AG09309 (cell line): ENCODE measurements at regions not wholly inside any gene's neighbourhood (a gene's known extent, or its start where the extent isn't known, plus 50 kb on each side); places are given as distances from the start of the nearest gene placed in this dataset.

Experiments
- DNase-seq: peaks from one replicate; pipeline ENCODE4 v3.0.0-alpha.2; 2010; ENCODE audit warnings: low read depth
- H3K4me3 ChIP-seq: 2 replicates; pipeline ENCODE4 v1.5.1; 2011; ENCODE audit warnings: mild to moderate bottlenecking, low read depth, low read length, moderate library complexity; ENCODE audit not compliant: control insufficient read depth
- TF ChIP-seq, protein P1 (sequence below): IDR thresholded peaks from 2 replicates; pipeline ENCODE4 v1.5.1; 2011; ENCODE audit warnings: mild to moderate bottlenecking, low read depth, low read length, inconsistent platforms; ENCODE audit not compliant: insufficient read depth, control insufficient read depth; ENCODE audit errors: missing control alignments

DNA sequence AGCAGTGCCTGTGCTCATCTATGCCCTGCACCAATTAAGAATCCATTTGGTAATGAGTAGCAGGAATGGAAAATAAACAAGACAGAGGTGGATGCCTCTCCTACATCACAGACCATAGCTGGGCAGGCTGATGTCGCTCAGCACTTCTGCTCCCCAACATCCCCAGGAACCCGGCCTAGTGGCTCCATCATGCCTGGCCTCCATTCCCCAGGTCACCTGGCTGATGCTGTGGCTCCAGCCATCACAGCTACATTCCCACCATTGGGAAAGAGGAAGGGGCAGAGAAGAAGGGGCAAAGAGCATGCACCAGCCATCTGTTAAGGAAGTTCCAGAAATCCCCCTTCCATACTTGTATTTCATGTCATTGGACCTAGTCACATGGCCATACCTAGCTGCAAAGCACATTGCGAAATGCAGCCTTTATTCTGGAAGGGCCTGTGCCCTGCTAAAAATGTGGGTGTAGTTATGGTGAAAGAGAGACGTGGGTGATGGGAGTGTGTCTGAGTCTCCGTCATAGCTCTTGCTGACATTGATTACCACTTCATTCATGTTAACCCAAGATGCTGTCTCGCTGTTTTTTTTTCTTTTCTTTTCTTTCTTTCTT is 86.1 kb upstream of the ADAMTS2 start:
- H3K4me3 ChIP-seq: no peak overlapping the region
- TF ChIP-seq, protein P1, sequence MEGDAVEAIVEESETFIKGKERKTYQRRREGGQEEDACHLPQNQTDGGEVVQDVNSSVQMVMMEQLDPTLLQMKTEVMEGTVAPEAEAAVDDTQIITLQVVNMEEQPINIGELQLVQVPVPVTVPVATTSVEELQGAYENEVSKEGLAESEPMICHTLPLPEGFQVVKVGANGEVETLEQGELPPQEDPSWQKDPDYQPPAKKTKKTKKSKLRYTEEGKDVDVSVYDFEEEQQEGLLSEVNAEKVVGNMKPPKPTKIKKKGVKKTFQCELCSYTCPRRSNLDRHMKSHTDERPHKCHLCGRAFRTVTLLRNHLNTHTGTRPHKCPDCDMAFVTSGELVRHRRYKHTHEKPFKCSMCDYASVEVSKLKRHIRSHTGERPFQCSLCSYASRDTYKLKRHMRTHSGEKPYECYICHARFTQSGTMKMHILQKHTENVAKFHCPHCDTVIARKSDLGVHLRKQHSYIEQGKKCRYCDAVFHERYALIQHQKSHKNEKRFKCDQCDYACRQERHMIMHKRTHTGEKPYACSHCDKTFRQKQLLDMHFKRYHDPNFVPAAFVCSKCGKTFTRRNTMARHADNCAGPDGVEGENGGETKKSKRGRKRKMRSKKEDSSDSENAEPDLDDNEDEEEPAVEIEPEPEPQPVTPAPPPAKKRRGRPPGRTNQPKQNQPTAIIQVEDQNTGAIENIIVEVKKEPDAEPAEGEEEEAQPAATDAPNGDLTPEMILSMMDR: no peak
- no peak for DNase-seq

GRCh38 chr5:179430193-179431175 is 85.2 kb upstream of the ADAMTS2 start:
- no peak overlapping the region for H3K4me3 ChIP-seq
- TF ChIP-seq, protein P1: no peak
- no peak for DNase-seq

- TF ChIP-seq, protein P1: no peak
- H3K4me3 ChIP-seq: no peak overlapping the region
- DNase-seq: no peak
Observed at GRCh38 chr5:179427676-179428056, 82.4 kb upstream of the ADAMTS2 start.

DNA sequence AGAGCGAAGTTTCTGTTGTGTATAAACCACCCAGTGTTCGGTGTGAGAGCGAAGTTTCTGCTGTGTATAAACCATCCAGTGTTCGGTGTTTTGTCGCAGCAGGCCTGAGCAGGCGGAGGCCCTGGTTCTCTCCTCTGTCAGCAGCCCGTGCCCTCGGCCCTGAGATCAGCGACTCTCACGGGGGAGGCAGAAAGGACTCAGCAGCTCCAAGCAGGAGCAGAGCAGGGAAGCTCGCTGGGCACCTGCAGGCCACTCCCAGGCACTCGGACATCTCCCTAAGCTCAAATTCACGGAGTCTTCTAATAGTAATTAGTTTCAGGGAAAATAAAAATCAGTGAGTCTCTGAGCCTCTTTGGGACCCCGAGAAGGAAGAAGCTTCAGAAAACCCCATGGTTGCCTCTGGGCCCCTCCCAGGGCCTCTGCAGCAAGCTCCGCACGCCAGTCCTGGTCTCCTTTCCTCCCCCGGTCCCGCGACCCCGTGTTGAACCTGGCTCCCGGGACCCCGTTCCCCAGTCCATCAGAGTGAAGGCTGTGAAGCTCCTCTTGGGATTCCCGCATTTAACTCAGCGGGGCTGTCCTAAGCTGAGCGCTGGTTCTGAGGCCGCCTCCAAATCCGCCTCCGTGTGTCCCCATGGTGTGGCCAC is 81.9 kb upstream of the ADAMTS2 start:
- no peak for DNase-seq
- TF ChIP-seq, protein P1: no peak
- no peak overlapping the region for H3K4me3 ChIP-seq

- no peak overlapping the region for H3K4me3 ChIP-seq
- TF ChIP-seq, protein P1: no peak
Observed at GRCh38 chr5:179422908-179423481, 77.7 kb upstream of the ADAMTS2 start.

GRCh38 chr5:179422213-179422855 is 77.1 kb upstream of the ADAMTS2 start:
- no peak for DNase-seq
- TF ChIP-seq, protein P1: no peak

More at GRCh38 chr5:179422908-179423481, 77.7 kb upstream of the ADAMTS2 start:
- DNase-seq: no peak

More at GRCh38 chr5:179422213-179422855, 77.1 kb upstream of the ADAMTS2 start:
- no peak overlapping the region for H3K4me3 ChIP-seq
